ENCODE measurements at regions not wholly inside any gene's neighbourhood (a gene's known extent, or its start where the extent isn't known, plus 50 kb on each side); places are given as distances from the start of the nearest gene placed in this dataset.

DNA sequence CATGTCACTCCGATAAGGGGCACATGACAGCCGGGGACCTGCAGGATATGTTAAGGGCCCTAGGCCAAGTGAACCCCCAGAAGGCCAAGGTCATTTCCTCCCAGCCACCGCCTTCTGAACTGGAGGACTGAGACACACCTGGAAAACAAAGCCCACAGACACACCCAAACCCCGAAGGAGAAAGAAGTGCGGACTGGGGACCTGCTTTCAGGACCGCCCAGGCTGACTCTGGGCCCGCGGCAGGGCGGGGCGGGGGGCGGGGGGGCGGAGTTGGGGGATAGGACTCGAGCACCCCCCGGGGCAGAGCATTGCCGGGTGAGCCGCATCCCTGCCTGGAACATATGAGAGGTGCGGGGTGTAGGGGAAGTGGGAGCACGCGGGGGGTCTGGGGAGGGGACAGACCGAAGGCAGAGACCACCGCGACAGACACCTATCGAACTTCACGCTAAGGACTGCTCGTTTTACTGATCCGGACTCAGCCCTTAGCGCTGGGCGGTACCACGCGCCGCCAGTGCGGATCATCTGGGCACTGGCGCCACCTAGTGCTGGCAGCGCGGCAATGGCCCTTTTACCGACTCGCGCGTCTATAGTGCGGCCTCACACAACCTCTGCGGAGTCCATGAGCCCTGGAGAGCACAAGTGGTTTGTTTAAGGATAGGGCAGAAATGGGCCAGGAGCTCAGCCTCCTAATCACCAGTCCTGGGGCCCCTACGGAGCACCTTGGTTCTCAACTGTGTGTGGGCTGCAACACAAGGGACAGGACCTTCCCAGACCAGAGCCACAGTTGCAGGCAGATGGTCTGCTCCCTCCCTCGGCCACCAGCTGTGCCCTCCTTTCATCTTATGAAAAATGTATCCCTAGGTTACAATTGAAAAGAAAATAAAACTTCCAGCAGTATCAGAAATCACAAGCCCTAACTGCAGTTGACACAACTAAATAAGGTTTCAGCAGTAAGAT lies 157.6 kb downstream of the HERPUD2 start:
- Histone ChIP-seq H2AFZ (ENCODE audit: low read depth, low read length) (peak overlapping the region; percentile 80), H3K9me1 (replicated peaks; ENCODE audit: control insufficient read depth, extremely low read depth, insufficient read depth, low read length) (no peaks in the 10 kb centered on the region), H3K27me3 (ENCODE audit: control insufficient read depth in 2 of 2, insufficient read depth in 2 of 2, low read length in 2 of 2) (peaks cover 0 to 5% of the 10 kb centered on the region in 2 experiments), H3K4me2 (ENCODE audit: insufficient read depth, low read length) (no peak overlapping the region), H3K9ac (replicated peaks; ENCODE audit: extremely low read depth, insufficient read depth, low read length) (no peak overlapping the region), H3K4me3 (replicated peaks in 1 of 3; ENCODE audit: insufficient read depth in 1 of 3, low read depth in 1 of 3, low read length in 3 of 3) (peak overlapping the region in 1 of 3 experiments; percentile 28), H3K79me2 (ENCODE audit: control insufficient read depth, insufficient read depth, low read length) (no peaks in the 10 kb centered on the region), H3K27ac (ENCODE audit: insufficient read depth, low read depth, low read length) (no peak overlapping the region), H4K20me1 (replicated peaks; ENCODE audit: control insufficient read depth, extremely low read depth, insufficient read depth, low read length) (no peaks in the 10 kb centered on the region), H3K9me3 (replicated peaks; ENCODE audit: control insufficient read depth, insufficient read depth, low read length) (no peaks in the 10 kb centered on the region), H3K36me3 (ENCODE audit: control insufficient read depth in 2 of 2, extremely low read depth in 1 of 2, insufficient read depth in 2 of 2, low read length in 2 of 2) (no peaks in the 10 kb centered on the region), H3K4me1 (ENCODE audit: control insufficient read depth, extremely low read depth, insufficient read depth, low read length) (no peaks in the 10 kb centered on the region)
- peak; percentile 70 for DNase-seq (ENCODE audit: low read depth, low spot score)
- TF ChIP-seq, protein P1, sequence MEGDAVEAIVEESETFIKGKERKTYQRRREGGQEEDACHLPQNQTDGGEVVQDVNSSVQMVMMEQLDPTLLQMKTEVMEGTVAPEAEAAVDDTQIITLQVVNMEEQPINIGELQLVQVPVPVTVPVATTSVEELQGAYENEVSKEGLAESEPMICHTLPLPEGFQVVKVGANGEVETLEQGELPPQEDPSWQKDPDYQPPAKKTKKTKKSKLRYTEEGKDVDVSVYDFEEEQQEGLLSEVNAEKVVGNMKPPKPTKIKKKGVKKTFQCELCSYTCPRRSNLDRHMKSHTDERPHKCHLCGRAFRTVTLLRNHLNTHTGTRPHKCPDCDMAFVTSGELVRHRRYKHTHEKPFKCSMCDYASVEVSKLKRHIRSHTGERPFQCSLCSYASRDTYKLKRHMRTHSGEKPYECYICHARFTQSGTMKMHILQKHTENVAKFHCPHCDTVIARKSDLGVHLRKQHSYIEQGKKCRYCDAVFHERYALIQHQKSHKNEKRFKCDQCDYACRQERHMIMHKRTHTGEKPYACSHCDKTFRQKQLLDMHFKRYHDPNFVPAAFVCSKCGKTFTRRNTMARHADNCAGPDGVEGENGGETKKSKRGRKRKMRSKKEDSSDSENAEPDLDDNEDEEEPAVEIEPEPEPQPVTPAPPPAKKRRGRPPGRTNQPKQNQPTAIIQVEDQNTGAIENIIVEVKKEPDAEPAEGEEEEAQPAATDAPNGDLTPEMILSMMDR (IDR thresholded peaks at IDR 0.05; ENCODE audit: extremely low read depth in 1 of 2, insufficient read depth in 1 of 2, low read depth in 1 of 2, low read length in 2 of 2), result peak; percentile 92 to 99
- TF ChIP-seq, protein P2, sequence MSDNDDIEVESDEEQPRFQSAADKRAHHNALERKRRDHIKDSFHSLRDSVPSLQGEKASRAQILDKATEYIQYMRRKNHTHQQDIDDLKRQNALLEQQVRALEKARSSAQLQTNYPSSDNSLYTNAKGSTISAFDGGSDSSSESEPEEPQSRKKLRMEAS (IDR thresholded peaks at IDR 0.05; ENCODE audit: insufficient read depth, insufficient read length), result no peak
- no TSS peak for BruUV-seq (replicated peaks)
- peak; percentile 88 for FAIRE-seq
- ChIA-PET CTCF (interaction anchor here (1.1 to 1.4 kb wide), 5 partner anchors 13 to 714 kb away, joined by 3 to 4 read pairs (median 3); no protein-coding TSS in a partner anchor), POLR2A (no interaction called here)
- intact Hi-C loops (cut with micrococcal nuclease) (loop anchor here (1.0 to 10.0 kb wide), 7 partner anchors 87 to 863 kb away; no protein-coding TSS in a partner anchor), dilution Hi-C loops (cut with MboI; ENCODE audit: extremely low pct_ligation_motif_present, low sequenced_read_pairs) (no loop called here)

DNA sequence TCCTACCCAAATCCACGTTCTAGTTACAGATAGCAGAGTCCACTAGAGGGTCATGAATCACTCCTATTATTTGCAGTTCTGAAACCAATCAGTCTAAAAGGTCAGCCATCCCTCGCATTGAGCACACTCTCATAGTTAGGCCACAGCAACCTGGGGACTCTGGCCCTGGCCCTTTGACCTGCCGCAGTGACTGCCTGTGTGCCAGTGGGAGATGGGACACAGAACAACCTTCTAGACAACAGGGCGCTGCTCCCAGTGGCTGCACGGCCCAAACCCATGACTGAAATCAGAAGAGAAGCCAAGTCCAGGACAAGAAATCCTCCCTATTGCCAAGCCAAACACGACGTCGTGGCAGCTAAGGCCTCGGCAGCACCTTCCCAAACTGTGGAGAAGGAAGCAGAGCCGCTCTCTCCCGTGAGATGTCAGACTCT lies 158.5 kb downstream of the HERPUD2 start:
- H3K9me1 ChIP-seq (replicated peaks; ENCODE audit: control insufficient read depth, extremely low read depth, insufficient read depth, low read length), result no peaks in the 10 kb centered on the region
- POLR2A ChIA-PET, result no interaction called here
- H3K27me3 ChIP-seq (ENCODE audit: control insufficient read depth in 2 of 2, insufficient read depth in 2 of 2, low read length in 2 of 2), result peaks cover 0 to 5% of the 10 kb centered on the region in 2 experiments
- DNase-seq (ENCODE audit: low read depth, low spot score) (no peak), FAIRE-seq (no peak)
- no peak overlapping the region for H3K4me2 ChIP-seq (ENCODE audit: insufficient read depth, low read length)
- intact Hi-C loops (cut with micrococcal nuclease), result loop anchor here (10.0 kb wide), 2 partner anchors 368 to 862 kb away; no protein-coding TSS in a partner anchor
- H3K27ac ChIP-seq (ENCODE audit: insufficient read depth, low read depth, low read length), result no peak overlapping the region
- H3K4me3 ChIP-seq (replicated peaks in 1 of 3; ENCODE audit: insufficient read depth in 1 of 3, low read depth in 1 of 3, low read length in 3 of 3), result no peak overlapping the region
- H4K20me1 ChIP-seq (replicated peaks; ENCODE audit: control insufficient read depth, extremely low read depth, insufficient read depth, low read length), result no peaks in the 10 kb centered on the region
- dilution Hi-C loops (cut with MboI; ENCODE audit: extremely low pct_ligation_motif_present, low sequenced_read_pairs), result no loop called here
- H3K79me2 ChIP-seq (ENCODE audit: control insufficient read depth, insufficient read depth, low read length), result no peaks in the 10 kb centered on the region
- CTCF ChIA-PET, result interaction anchor here (1.0 to 1.5 kb wide), 3 partner anchors 16 to 88 kb away, joined by 3 to 7 read pairs (median 4); no protein-coding TSS in a partner anchor
- no peak overlapping the region for H3K9ac ChIP-seq (replicated peaks; ENCODE audit: extremely low read depth, insufficient read depth, low read length)
- H2AFZ ChIP-seq (ENCODE audit: low read depth, low read length), result no peak overlapping the region
- no TSS peak for BruUV-seq (replicated peaks)
- no peaks in the 10 kb centered on the region for H3K9me3 ChIP-seq (replicated peaks; ENCODE audit: control insufficient read depth, insufficient read depth, low read length)
- H3K36me3 ChIP-seq (ENCODE audit: control insufficient read depth in 2 of 2, extremely low read depth in 1 of 2, insufficient read depth in 2 of 2, low read length in 2 of 2), result no peaks in the 10 kb centered on the region
- no peaks in the 10 kb centered on the region for H3K4me1 ChIP-seq (ENCODE audit: control insufficient read depth, extremely low read depth, insufficient read depth, low read length)
- TF ChIP-seq FOS (IDR thresholded peaks at IDR 0.05; ENCODE audit: borderline replicate concordance, insufficient read depth, low read length), result no peak
- TF ChIP-seq, protein P1 (IDR thresholded peaks at IDR 0.05; ENCODE audit: extremely low read depth in 1 of 2, insufficient read depth in 1 of 2, low read depth in 1 of 2, low read length in 2 of 2), result no peak
- TF ChIP-seq POLR2A (IDR thresholded peaks at IDR 0.05; ENCODE audit: low read depth, low read length), result no peak
- TF ChIP-seq MYC (IDR thresholded peaks at IDR 0.05; ENCODE audit: low read depth, low read length), result no peak
- TF ChIP-seq EZH2 (IDR thresholded peaks at IDR 0.05; ENCODE audit: borderline replicate concordance, low read depth, low read length, severe bottlenecking), result no peak
- TF ChIP-seq, protein P2 (IDR thresholded peaks at IDR 0.05; ENCODE audit: insufficient read depth, insufficient read length), result no peak
- no peak for TF ChIP-seq POLR2AphosphoS5 (IDR thresholded peaks at IDR 0.05; ENCODE audit: insufficient read depth, low read depth, low read length)
- TF ChIP-seq JUN (IDR thresholded peaks at IDR 0.05; ENCODE audit: borderline replicate concordance, insufficient read depth, insufficient read length, low read depth), result no peak
- TF ChIP-seq GATA2 (IDR thresholded peaks at IDR 0.05; ENCODE audit: insufficient read depth, insufficient read length, low read depth, low read length), result no peak
